Right lung (tissue), 2 donors: ENCODE measurements at regions not wholly inside any gene's neighbourhood (a gene's known extent, or its start where the extent isn't known, plus 50 kb on each side); places are given as distances from the start of the nearest gene placed in this dataset.
"Not testable (repeated sequence)": the region's sequence is repeated elsewhere in the genome, so short reads cannot be mapped to it uniquely, and the experiment has no call there.

Source experiments
- DNase-seq, 2 donors: peaks; one replicate each; pipeline ENCODE4 v3.0.0-alpha.2; 2013

GRCh38 chr5:102664616-102665335 is 90.3 kb upstream of the PAM start:
- no peak for DNase-seq

- DNase-seq, result no peak
These were observed 88.8 kb upstream of the PAM start for GRCh38 chr5:102666164-102666946.

- no peak for DNase-seq
These were observed 86.7 kb upstream of the PAM start for GRCh38 chr5:102668220-102668932.

- DNase-seq, result no peak
These were observed 84.8 kb upstream of the PAM start for GRCh38 chr5:102670224-102670836.

- DNase-seq, result not testable (repeated sequence)
These were observed 83.9 kb upstream of the PAM start for GRCh38 chr5:102671033-102671734.

GRCh38 chr5:102678267-102679058 is 76.6 kb upstream of the PAM start:
- DNase-seq, result no peak

- DNase-seq, result peak; percentile 51 to 71
These were observed 73.6 kb upstream of the PAM start for GRCh38 chr5:102681403-102681983.

GRCh38 chr5:102682101-102682647 is 72.9 kb upstream of the PAM start:
- no peak for DNase-seq

GRCh38 chr5:102688076-102688475 is 67.0 kb upstream of the PAM start:
- not testable (repeated sequence) for DNase-seq

GRCh38 chr5:102688581-102689342 is 66.3 kb upstream of the PAM start:
- not testable (repeated sequence) for DNase-seq

GRCh38 chr5:102690910-102691309 is 64.2 kb upstream of the PAM start:
- no peak for DNase-seq

GRCh38 chr5:102691434-102691833 is 63.7 kb upstream of the PAM start:
- no peak for DNase-seq

GRCh38 chr5:102700120-102700831 is 54.8 kb upstream of the PAM start:
- no peak for DNase-seq

GRCh38 chr5:102700916-102701315 is 54.2 kb upstream of the PAM start:
- DNase-seq, result no peak

GRCh38 chr5:102701748-102702147 is 53.4 kb upstream of the PAM start:
- DNase-seq, result no peak
